NT2/D1 (cell line): ENCODE measurements at regions not wholly inside any gene's neighbourhood (a gene's known extent, or its start where the extent isn't known, plus 50 kb on each side); places are given as distances from the start of the nearest gene placed in this dataset.

Experiments
- DNase-seq: peaks from one replicate; pipeline ENCODE4 v3.0.0-alpha.2; 2011; ENCODE audit warnings: low read depth, low spot score
- H3K27me3 ChIP-seq: 2 replicates; pipeline ENCODE4 v1.6.0; 2011; ENCODE audit warnings: mild to moderate bottlenecking; ENCODE audit not compliant: insufficient read length, insufficient read depth
- H3K36me3 ChIP-seq: 2 replicates; pipeline ENCODE4 v1.6.1; 2011; ENCODE audit warnings: mild to moderate bottlenecking, low read length, mixed read lengths; ENCODE audit not compliant: insufficient read depth, insufficient read length
- H3K4me1 ChIP-seq: 2 replicates; pipeline ENCODE4 v1.5.1; 2011; ENCODE audit not compliant: insufficient read depth, insufficient read length
- H3K4me3 ChIP-seq: 2 replicates; pipeline ENCODE4 v1.5.1; 2011; ENCODE audit warnings: low read depth; ENCODE audit not compliant: insufficient read length
- H3K9ac ChIP-seq: 2 replicates; pipeline ENCODE4 v1.6.0; 2011; ENCODE audit warnings: low read depth; ENCODE audit not compliant: insufficient read length
- H3K9me3 ChIP-seq: 2 replicates; pipeline ENCODE4 v1.5.1; 2011; ENCODE audit warnings: mild to moderate bottlenecking, low read length; ENCODE audit not compliant: insufficient read depth
- SUZ12 ChIP-seq: IDR thresholded peaks from 2 replicates; pipeline ENCODE4 v1.6.1; 2011; ENCODE audit not compliant: insufficient read length, insufficient read depth; ENCODE audit errors: extremely low read depth
- YY1 ChIP-seq: IDR thresholded peaks from 2 replicates; pipeline ENCODE4 v1.6.1; 2011; ENCODE audit not compliant: insufficient read length, insufficient read depth
- ZNF274 ChIP-seq: IDR thresholded peaks from 2 replicates; pipeline ENCODE4 v1.6.1; 2011; ENCODE audit warnings: mild to moderate bottlenecking, low read depth, low read length

DNA sequence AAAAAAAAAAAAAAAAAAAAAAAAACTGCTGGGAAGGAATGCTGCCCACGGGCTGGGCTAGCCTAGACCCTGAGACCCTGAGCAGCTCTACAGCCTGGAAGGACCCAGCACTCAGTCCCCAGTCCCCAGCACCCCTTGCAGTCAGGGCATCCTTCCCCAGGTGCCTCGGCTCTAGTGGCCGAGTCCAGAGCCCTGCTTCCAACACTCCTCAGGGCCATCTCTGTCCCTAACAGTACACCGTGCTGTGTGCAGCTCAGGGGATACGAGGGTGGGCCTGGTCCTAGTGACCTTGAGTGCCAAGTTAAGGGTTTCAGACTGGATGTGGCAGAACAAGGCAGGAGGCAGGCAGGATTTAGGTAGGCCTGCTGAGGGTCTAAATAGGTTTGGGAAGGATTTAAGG is 50.2 kb upstream of the LRP8 start:
- no peak for DNase-seq
- peaks cover 9% of the 10 kb centered on the region for H3K27me3 ChIP-seq
- no peaks in the 10 kb centered on the region for H3K9me3 ChIP-seq
- no peak overlapping the region for H3K9ac ChIP-seq
- H3K36me3 ChIP-seq, result no peaks in the 10 kb centered on the region
- peaks cover 16% of the 10 kb centered on the region for H3K4me1 ChIP-seq
- TF ChIP-seq ZNF274 (no peak), YY1 (no peak), SUZ12 (no peak)
- H3K4me3 ChIP-seq, result no peak overlapping the region

DNA sequence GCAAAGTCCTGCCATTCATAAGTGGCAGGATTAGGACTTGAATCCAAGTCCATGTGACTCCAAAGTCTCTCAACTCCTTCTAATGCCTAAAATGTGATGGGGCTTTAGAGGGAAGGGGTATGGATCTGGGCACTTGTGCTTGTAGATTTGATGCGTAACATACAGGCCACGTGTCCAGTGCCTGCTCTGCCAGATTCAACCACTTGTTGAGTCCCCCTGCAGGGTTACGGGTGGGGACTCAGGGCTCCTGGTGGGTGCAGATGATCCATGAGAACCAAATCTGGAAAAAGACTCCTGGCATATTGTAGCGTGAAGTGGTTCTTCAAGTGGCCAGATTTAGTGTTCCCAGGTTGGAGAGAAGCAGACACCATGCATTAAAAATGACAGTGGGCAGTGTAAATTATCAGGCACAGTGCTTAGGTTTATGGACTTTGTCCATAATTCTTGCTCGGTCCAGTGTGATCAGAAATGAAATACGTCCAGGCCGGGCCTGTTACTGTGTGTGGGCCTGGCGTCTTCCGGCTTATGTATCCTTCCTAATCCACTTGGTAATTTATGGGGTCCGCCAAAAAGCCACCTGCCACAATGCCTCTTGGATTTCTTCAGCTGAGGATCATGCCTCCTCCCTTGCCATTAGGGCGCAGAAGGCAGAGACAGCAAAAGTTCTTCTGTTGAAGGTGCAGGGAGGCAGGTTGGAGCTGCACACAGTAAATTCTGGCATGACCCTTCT is 51.2 kb upstream of the LRP8 start:
- Histone ChIP-seq H3K9me3 (no peaks in the 10 kb centered on the region), H3K36me3 (no peaks in the 10 kb centered on the region), H3K27me3 (peaks cover 17% of the 10 kb centered on the region), H3K9ac (no peak overlapping the region), H3K4me1 (peaks cover 16% of the 10 kb centered on the region), H3K4me3 (no peak overlapping the region)
- no peak for DNase-seq
- TF ChIP-seq ZNF274, result no peak
- no peak for TF ChIP-seq YY1
- TF ChIP-seq SUZ12, result no peak

DNA sequence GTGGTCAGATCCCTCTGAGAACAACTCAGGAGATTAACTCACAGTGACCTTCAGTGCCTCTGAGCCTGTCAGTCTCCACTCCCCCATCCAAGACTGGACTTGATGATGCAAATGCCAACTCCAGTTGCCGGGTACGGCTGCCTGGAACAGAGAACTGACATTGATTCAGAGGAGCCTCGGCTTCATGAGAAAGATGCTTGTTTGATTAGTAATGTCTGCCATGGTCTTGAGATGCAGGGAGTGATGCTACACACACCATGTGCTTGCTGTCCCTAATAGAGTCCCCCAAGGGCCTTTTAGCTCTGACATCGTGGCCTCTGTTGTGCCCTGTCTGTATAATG is 51.8 kb upstream of the LRP8 start:
- no peak overlapping the region for H3K9ac ChIP-seq

DNA sequence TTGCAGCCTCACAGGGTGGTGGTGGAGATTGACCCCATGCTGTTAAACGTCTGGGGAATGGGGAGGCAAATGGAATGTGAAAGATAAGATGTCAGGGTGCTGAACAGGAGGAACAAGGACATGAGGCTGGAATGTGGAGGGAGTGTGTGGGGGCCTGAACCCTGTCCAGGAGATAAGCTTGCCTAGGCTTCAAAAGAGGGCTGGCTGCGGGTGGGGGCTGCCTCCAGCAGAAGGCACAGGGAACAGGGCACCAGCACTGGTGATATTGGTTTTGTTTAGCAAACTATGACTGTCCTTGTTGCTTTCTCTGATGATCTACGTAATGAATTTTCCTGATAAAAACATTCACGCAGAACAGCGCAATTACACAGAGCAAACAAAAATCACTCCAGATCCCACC is 52.4 kb upstream of the LRP8 start:
- DNase-seq, result no peak
- H3K27me3 ChIP-seq, result peaks cover 22% of the 10 kb centered on the region
- H3K9ac ChIP-seq, result no peak overlapping the region
- H3K4me1 ChIP-seq, result peaks cover 19% of the 10 kb centered on the region
- TF ChIP-seq ZNF274 (no peak), SUZ12 (no peak), YY1 (no peak)
- H3K9me3 ChIP-seq, result no peaks in the 10 kb centered on the region
- H3K36me3 ChIP-seq, result no peaks in the 10 kb centered on the region
- H3K4me3 ChIP-seq, result no peak overlapping the region

More for the DNA sequence above, 51.8 kb upstream of the LRP8 start:
- H3K27me3 ChIP-seq, result peaks cover 22% of the 10 kb centered on the region
- H3K4me3 ChIP-seq, result no peak overlapping the region
- no peak for DNase-seq
- TF ChIP-seq SUZ12, result no peak
- no peak for TF ChIP-seq ZNF274
- no peaks in the 10 kb centered on the region for H3K36me3 ChIP-seq
- peaks cover 16% of the 10 kb centered on the region for H3K4me1 ChIP-seq
- no peaks in the 10 kb centered on the region for H3K9me3 ChIP-seq

DNA sequence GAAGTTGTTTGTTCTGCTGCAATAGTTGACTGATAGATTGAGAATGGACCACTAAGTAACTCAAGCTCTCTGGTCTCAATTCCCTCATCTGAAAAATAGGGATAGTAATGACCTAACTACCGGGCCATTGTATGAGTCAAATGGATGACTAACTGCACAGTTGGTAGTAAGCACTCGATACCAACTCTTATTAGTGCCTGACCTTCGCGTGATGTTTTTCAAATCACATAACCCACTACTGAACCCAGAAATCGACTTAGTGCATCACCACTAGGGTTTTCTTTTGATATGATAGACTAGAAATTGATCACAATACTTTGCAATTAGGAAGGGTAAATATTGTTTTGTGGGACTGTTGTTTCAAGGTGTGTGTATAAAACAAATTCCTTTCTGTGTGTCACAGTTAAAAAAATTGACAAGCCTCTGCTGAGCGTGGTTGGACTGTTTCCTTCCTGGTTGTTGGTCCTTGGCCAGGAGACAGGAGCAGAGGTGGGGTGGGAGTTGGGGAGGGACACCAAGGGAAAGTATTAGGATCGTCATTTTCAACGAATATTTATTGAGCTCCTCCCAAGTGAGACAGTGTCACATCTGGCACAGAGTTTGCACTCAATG is 54.0 kb upstream of the LRP8 start:
- TF ChIP-seq SUZ12 (no peak), ZNF274 (no peak), YY1 (no peak)
- peaks cover 22% of the 10 kb centered on the region for H3K27me3 ChIP-seq
- H3K4me3 ChIP-seq, result no peak overlapping the region
- H3K36me3 ChIP-seq, result no peaks in the 10 kb centered on the region
- no peak overlapping the region for H3K9ac ChIP-seq
- H3K4me1 ChIP-seq, result peaks cover 8% of the 10 kb centered on the region
- H3K9me3 ChIP-seq, result no peaks in the 10 kb centered on the region; the same call in 1 of the 2 replicates
- no peak for DNase-seq

DNA sequence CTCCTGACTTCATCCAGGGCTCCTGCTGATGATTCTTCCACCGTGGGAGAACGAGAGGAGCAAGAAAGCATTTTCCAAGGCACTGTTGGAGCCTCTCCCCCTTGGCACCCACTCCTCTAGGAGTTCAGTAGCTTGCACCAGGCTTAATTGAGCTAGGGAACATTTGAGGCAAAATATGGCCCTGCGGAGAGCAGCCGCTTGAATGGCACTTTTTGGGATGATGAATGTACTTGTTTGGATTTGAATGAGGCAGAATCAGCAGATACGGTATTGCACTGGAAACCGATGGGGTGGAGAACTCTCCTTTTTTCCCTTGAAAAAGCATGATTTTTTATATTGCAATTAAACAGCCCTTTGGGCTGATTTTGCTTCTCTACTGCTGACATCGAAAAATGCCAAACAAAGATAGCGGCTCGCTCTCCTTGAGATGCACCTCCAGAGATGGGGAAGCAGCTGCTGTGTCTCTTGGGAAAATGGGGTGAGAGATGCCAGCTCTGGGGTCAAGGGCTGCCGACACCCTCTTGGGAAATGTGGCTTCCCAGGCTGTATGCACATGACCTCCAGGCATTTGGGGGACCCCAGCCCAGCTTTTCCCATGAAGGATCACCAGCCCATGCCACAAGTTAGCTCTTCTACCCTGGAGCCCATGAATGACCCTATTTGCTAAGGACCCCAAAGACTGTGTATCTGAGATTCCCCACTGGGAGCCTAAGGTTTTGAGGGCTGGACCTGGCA is 55.4 kb upstream of the LRP8 start:
- peaks cover 4% of the 10 kb centered on the region for H3K4me1 ChIP-seq
- H3K9me3 ChIP-seq, result no peaks in the 10 kb centered on the region; the same call in 1 of the 2 replicates
- no peak overlapping the region for H3K9ac ChIP-seq
- H3K36me3 ChIP-seq, result no peaks in the 10 kb centered on the region
- H3K4me3 ChIP-seq, result no peak overlapping the region
- no peak for DNase-seq
- TF ChIP-seq YY1 (no peak), SUZ12 (no peak), ZNF274 (no peak)
- H3K27me3 ChIP-seq, result peaks cover 25% of the 10 kb centered on the region

DNA sequence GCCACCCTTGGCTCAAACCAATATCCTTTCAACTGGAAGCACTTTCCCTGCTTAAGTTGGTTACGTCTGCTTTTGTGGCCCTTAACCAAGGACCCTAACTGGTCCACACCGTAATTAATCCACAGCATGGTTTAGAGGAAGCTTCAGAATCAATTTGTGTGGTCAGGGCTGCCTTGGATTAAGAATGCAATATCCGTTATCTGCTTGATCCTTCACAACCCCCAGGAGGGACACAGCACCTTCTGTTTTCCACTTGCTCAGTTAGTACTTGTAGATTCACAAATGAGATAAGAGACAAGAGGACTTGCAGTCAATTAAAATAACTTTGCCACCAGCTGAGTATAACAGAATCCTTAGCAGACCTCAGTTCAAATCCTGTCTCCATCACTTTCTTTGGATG is 56.9 kb upstream of the LRP8 start:
- no peaks in the 10 kb centered on the region for H3K36me3 ChIP-seq
- DNase-seq, result no peak
- no peak overlapping the region for H3K9ac ChIP-seq
- TF ChIP-seq ZNF274 (no peak), SUZ12 (no peak), YY1 (no peak)
- no peaks in the 10 kb centered on the region; the same call in 1 of the 2 replicates for H3K9me3 ChIP-seq
- H3K27me3 ChIP-seq, result peaks cover 25% of the 10 kb centered on the region
- H3K4me1 ChIP-seq, result peaks cover 6% of the 10 kb centered on the region
- no peak overlapping the region for H3K4me3 ChIP-seq
